BE2C (cell line): ENCODE measurements at regions not wholly inside any gene's neighbourhood (a gene's known extent, or its start where the extent isn't known, plus 50 kb on each side); places are given as distances from the start of the nearest gene placed in this dataset.
A peak's percentile ranks its signal among the peaks of the same experiment; 100 is the strongest.

Source experiments
- DNase-seq: peaks from one replicate; pipeline ENCODE4 v3.0.0-alpha.2; 2020
- H3K27me3 ChIP-seq: fragments of 250-450 bp; sonication (Bioruptor Pico); 2 replicates; pipeline ENCODE4 v1.5.1; 2020; ENCODE audit warnings: mild to moderate bottlenecking
- H3K36me3 ChIP-seq: fragments of 250-450 bp; sonication (Bioruptor Pico); 2 replicates; pipeline ENCODE4 v1.5.1; 2020; ENCODE audit warnings: mild to moderate bottlenecking
- H3K4me1 ChIP-seq: fragments of 250-450 bp; sonication (Bioruptor Pico); 2 replicates; pipeline ENCODE4 v1.5.1; 2020
- H3K4me3 ChIP-seq: 2 replicates; pipeline ENCODE4 v1.5.1; 2011; ENCODE audit warnings: low read depth, low read length
- H3K9me3 ChIP-seq: fragments of 250-450 bp; sonication (Bioruptor Pico); 2 replicates; pipeline ENCODE4 v1.5.1; 2020
- TF ChIP-seq, protein P1 (sequence below): IDR thresholded peaks from 2 replicates; pipeline ENCODE4 v1.5.1; 2012; ENCODE audit warnings: mild to moderate bottlenecking, low read depth, low read length

GRCh38 chr5:90141984-90142383 lies 267.6 kb downstream of the CETN3 start:
- Histone ChIP-seq H3K27me3 (no peaks in the 10 kb centered on the region), H3K9me3 (no peaks in the 10 kb centered on the region), H3K4me1 (no peaks in the 10 kb centered on the region), H3K4me3 (no peak overlapping the region), H3K36me3 (no peaks in the 10 kb centered on the region)
- TF ChIP-seq, protein P1, sequence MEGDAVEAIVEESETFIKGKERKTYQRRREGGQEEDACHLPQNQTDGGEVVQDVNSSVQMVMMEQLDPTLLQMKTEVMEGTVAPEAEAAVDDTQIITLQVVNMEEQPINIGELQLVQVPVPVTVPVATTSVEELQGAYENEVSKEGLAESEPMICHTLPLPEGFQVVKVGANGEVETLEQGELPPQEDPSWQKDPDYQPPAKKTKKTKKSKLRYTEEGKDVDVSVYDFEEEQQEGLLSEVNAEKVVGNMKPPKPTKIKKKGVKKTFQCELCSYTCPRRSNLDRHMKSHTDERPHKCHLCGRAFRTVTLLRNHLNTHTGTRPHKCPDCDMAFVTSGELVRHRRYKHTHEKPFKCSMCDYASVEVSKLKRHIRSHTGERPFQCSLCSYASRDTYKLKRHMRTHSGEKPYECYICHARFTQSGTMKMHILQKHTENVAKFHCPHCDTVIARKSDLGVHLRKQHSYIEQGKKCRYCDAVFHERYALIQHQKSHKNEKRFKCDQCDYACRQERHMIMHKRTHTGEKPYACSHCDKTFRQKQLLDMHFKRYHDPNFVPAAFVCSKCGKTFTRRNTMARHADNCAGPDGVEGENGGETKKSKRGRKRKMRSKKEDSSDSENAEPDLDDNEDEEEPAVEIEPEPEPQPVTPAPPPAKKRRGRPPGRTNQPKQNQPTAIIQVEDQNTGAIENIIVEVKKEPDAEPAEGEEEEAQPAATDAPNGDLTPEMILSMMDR, result no peak
- DNase-seq, result no peak

DNA sequence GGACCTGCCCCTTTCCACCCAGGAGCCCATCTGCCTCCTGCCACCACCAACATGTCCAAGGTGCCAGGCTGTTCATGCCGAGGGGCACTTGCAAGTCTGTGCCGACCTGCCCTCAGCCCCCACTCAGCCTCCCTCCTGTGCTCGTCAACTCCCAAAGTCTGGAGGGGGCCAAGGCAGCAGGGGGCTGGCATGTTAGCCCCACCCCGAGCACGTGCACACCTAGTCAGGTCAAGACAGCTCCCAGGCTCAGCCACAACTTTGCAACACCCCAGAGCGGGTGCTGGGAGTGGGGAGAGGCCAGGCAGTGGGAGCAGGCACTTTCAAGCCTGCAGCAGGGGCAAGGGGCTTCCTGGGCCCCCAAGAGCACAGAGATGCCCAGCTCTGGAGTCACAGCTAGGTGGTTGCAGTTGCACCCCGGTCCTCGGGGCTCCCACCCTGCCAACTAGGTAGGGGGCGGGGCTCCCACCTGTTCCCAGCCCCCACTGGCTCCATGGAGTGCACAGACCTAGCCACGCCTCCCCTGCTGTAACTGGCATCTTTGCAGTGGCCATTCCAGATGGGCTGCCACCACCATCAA lies 272.5 kb downstream of the CETN3 start:
- TF ChIP-seq, protein P1, result no peak
- no peaks in the 10 kb centered on the region; the same call in 1 of the 2 replicates for H3K4me1 ChIP-seq
- no peak overlapping the region for H3K4me3 ChIP-seq
- H3K27me3 ChIP-seq, result no peaks in the 10 kb centered on the region
- no peak for DNase-seq
- H3K9me3 ChIP-seq, result no peaks in the 10 kb centered on the region
- no peaks in the 10 kb centered on the region for H3K36me3 ChIP-seq

- H3K27me3 ChIP-seq, result no peaks in the 10 kb centered on the region
- H3K9me3 ChIP-seq, result no peaks in the 10 kb centered on the region
- DNase-seq, result peak; percentile 64
- H3K4me3 ChIP-seq, result no peak overlapping the region
- TF ChIP-seq, protein P1, result peak; percentile 77
- H3K36me3 ChIP-seq, result no peaks in the 10 kb centered on the region
- no peaks in the 10 kb centered on the region; the same call in 1 of the 2 replicates for H3K4me1 ChIP-seq
These were observed 273.7 kb downstream of the CETN3 start for GRCh38 chr5:90135779-90136378.

GRCh38 chr5:90134892-90135291 lies 274.7 kb downstream of the CETN3 start:
- Histone ChIP-seq H3K4me3 (no peak overlapping the region), H3K27me3 (no peaks in the 10 kb centered on the region), H3K4me1 (no peaks in the 10 kb centered on the region; the same call in 1 of the 2 replicates), H3K36me3 (no peaks in the 10 kb centered on the region), H3K9me3 (no peaks in the 10 kb centered on the region)
- no peak for DNase-seq
- TF ChIP-seq, protein P1, result no peak

DNA sequence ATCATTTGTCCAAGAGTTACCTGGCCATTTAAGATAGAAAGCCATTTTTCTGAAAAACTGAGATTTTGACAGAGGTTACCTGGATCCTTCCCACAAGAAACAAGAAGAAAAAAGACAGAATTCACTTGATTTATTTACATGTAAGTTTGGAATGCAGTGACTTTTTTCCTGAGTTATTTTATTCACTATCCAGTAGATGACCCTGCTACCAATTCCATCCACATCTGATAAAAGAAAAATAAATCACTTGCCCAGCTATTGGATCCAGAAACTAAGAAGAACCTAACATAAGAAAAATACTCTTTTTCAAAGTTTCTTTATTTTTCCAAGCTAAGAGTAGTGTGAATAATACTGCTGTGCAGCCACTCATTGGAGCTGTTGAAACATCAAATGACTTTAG lies 275.2 kb downstream of the CETN3 start:
- TF ChIP-seq, protein P1, result no peak
- H3K4me1 ChIP-seq, result no peaks in the 10 kb centered on the region; the same call in 1 of the 2 replicates
- no peaks in the 10 kb centered on the region for H3K27me3 ChIP-seq
- DNase-seq, result no peak
- no peaks in the 10 kb centered on the region for H3K36me3 ChIP-seq
- no peaks in the 10 kb centered on the region for H3K9me3 ChIP-seq
- H3K4me3 ChIP-seq, result no peak overlapping the region

GRCh38 chr5:90133941-90134340 lies 275.6 kb downstream of the CETN3 start:
- TF ChIP-seq, protein P1, result no peak
- no peaks in the 10 kb centered on the region for H3K9me3 ChIP-seq
- H3K4me3 ChIP-seq, result no peak overlapping the region
- no peaks in the 10 kb centered on the region for H3K27me3 ChIP-seq
- no peak for DNase-seq
- H3K4me1 ChIP-seq, result no peaks in the 10 kb centered on the region; the same call in 1 of the 2 replicates
- H3K36me3 ChIP-seq, result no peaks in the 10 kb centered on the region
